ENCODE measurements at regions not wholly inside any gene's neighbourhood (a gene's known extent, or its start where the extent isn't known, plus 50 kb on each side); places are given as distances from the start of the nearest gene placed in this dataset.

GRCh38 chr3:43159131-43159875 is 53.4 kb upstream of the POMGNT2 start:
- Histone ChIP-seq H3K4me3 (no peak overlapping the region), H3K27me3 (no peaks in the 10 kb centered on the region), H3K27ac (no peak overlapping the region), H3K9me3 (no peaks in the 10 kb centered on the region), H3K36me3 (no peaks in the 10 kb centered on the region), H3K4me1 (peaks cover 0 to 4% (median 0%) of the 10 kb centered on the region in 3 donors)
- DNase-seq (no peak), ATAC-seq (no peak), FAIRE-seq (no peak)
- intact Hi-C loops (cut with DNase I): loop anchor here in 2 of 3 donors (5.0 to 10.0 kb wide), 2 partner anchors 195 to 218 kb away; no protein-coding TSS in a partner anchor
- no peak for TF ChIP-seq CTCF (IDR thresholded peaks at IDR 0.05)
- 72% methylated on average over 8 of the region's 8 CpGs for WGBS, 2 donors

GRCh38 chr3:43156812-43157455 is 51.1 kb upstream of the POMGNT2 start:
- Histone ChIP-seq H3K4me3 (no peak overlapping the region), H3K27ac (no peak overlapping the region), H3K36me3 (no peaks in the 10 kb centered on the region), H3K27me3 (no peaks in the 10 kb centered on the region), H3K4me1 (no peaks in the 10 kb centered on the region), H3K9me3 (no peaks in the 10 kb centered on the region)
- TF ChIP-seq CTCF (IDR thresholded peaks at IDR 0.05): no peak
- intact Hi-C loops (cut with DNase I): loop anchor here in 2 of 3 donors (5.0 to 10.0 kb wide), 2 partner anchors 192 to 220 kb away; no protein-coding TSS in a partner anchor
- ATAC-seq: no peak
- DNase-seq: no peak
- FAIRE-seq: no peak
- 40 to 59% methylated on average over 5 of the region's 5 CpGs for WGBS, 2 donors

- Histone ChIP-seq H3K27ac (no peak overlapping the region), H3K4me1 (no peaks in the 10 kb centered on the region), H3K4me3 (no peak overlapping the region), H3K36me3 (no peaks in the 10 kb centered on the region), H3K9me3 (no peaks in the 10 kb centered on the region), H3K27me3 (no peaks in the 10 kb centered on the region)
- peak; percentile 92 to 97 (median 95) for ATAC-seq
- intact Hi-C loops (cut with DNase I): loop anchor here in 2 of 3 donors (5.0 to 10.0 kb wide), 2 partner anchors 191 to 222 kb away; no protein-coding TSS in a partner anchor
- DNase-seq: peak in 5 of 6 donors; percentile 46 to 78 (median 56)
- FAIRE-seq: no peak
- WGBS, 2 donors: 22 to 26% methylated on average over 11 of the region's 11 CpGs
- peak; percentile 36 to 62 (median 40) for TF ChIP-seq CTCF (IDR thresholded peaks at IDR 0.05)
These were observed 49.7 kb upstream of the POMGNT2 start for GRCh38 chr3:43155464-43156121.

All from pancreas (tissue), 10 donors.